Stimulated activated CD4-positive, alpha-beta T cell treated with anti-CD3 and anti-CD28 coated beads, TNF-alpha, amount 100 ng/mL, for 24 hours (primary cell): ENCODE measurements at regions not wholly inside any gene's neighbourhood (a gene's known extent, or its start where the extent isn't known, plus 50 kb on each side); places are given as distances from the start of the nearest gene placed in this dataset.
A peak's percentile ranks its signal among the peaks of the same experiment; 100 is the strongest.

Experiments used
- DNase-seq, 3 experiments: peaks; one replicate each; pipeline ENCODE4 v3.0.0-alpha.2; 2020; ENCODE audit warnings: low read depth in 3 of 3

DNA sequence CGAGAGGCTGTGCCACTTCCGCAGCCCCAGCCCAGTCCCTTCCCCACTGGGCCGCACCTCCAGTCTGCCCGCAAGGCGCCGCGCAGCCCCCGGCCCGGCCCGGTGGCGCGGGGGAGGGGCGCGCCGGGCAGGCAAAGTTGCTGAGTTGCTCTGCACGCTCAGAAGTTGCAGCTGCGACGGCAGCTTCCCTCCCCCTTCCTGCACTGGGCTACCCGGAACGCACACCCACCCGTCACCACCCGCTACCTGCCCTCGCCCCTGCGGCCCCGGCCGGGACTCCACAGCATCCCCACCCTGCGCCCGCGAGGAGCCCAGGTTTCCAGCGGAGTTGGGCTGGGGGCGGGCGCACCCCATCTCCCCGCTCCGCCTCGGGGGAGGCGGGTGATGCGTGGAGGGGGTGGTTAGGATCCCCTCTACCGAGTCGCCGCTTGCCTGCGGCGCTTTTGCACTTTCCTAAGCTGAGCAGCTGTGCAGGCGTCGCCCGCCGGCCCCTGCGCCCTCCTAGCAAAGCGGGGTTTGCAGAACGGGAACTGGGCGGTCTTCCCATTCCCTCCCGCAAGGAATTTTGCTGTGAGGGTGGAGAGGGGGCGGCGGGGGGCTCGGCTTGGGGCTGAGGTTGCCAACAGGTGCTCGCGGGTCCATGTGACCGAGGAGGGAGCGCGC is 55.9 kb upstream of the RREB1 start:
- DNase-seq, result peak in 2 of 3 experiments; percentile 16 to 42

DNA sequence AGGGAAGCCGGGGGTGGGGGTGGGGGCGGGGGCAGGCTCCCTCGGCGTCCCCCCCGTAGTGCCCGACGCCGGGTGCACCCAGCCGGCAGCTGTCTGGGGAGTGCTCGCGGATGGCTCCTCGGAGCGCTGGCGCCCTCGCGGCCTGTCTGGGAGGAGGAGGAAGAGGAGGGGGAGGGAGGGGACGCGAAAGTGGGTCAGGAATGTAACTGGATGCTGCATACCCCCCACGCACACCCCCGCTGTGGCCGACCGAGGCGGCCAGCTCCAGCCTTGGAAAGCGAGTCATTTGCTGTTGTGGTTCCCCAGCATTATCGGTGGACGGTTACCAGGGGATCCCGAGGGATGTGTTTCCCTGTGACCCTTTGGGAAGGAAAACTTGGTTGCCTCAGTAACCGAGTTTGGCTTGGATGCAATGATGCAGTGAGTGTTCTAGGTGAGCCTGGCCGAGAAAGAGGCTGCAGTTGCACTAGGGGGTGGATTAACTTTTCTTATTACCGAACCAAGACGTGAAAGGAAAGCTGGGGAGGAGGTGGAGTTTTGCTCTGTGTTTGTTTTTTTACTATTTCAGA is 55.2 kb upstream of the RREB1 start:
- no peak for DNase-seq

DNA sequence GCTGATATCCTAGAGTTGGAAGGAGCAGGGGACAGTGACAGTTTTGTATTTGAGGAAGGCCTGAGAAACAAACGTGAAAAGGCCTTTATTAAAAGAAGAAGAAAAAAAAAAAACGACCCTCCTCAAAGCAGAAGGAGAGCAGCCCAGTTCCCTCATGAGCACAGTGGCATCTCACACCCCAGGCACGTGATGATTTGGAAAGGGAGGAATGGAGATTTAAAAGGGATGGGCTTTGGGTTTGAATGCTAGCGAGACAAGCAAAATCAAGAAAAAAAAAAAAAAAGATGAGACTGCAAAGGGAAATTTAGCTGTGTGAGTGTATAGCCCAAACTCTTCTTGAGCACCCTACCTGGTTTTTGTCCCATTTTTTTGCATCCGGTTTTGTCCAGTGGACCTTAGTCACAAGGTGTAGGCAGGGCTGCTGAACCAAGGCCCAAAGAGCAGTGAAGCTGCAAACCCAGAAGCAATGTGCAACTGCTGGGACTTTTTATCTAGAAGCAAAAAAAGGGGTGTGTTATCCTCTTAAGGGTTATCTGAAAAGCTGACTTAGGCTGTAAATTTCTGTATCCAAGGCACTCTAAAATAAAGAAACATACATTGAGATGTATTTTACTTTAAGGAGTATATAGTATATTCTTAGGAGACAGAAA is 54.5 kb upstream of the RREB1 start:
- DNase-seq, result no peak
